ENCODE measurements at regions not wholly inside any gene's neighbourhood (a gene's known extent, or its start where the extent isn't known, plus 50 kb on each side); places are given as distances from the start of the nearest gene placed in this dataset.
A peak's percentile ranks its signal among the peaks of the same experiment; 100 is the strongest.

DNA sequence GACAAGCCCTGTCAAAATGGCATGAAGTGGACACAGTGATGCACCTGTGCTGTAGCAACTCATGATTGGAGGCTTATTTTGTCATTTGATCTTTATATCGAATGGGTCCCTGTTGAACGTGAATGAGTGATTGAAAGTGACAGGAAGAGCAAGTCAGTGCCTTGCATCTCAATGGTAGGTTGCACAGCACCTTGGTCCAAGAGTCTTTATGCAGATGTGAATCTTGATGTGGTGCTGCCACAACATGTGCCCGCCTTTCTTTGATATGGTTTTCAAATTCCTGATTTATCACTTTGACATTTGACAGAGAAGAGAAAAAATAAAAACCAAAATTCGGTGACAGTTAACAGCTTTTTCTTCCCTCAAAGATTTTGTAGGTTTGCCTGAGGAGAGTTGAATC, 1182.4 kb downstream of the DNAJB9 start:
- no peak overlapping the region for H3K4me3 ChIP-seq (ENCODE audit: low read depth, low read length)
- TF ChIP-seq, protein P1, sequence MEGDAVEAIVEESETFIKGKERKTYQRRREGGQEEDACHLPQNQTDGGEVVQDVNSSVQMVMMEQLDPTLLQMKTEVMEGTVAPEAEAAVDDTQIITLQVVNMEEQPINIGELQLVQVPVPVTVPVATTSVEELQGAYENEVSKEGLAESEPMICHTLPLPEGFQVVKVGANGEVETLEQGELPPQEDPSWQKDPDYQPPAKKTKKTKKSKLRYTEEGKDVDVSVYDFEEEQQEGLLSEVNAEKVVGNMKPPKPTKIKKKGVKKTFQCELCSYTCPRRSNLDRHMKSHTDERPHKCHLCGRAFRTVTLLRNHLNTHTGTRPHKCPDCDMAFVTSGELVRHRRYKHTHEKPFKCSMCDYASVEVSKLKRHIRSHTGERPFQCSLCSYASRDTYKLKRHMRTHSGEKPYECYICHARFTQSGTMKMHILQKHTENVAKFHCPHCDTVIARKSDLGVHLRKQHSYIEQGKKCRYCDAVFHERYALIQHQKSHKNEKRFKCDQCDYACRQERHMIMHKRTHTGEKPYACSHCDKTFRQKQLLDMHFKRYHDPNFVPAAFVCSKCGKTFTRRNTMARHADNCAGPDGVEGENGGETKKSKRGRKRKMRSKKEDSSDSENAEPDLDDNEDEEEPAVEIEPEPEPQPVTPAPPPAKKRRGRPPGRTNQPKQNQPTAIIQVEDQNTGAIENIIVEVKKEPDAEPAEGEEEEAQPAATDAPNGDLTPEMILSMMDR (conservative IDR thresholded peaks at IDR 0.05; ENCODE audit: low read depth, low read length) = no peak
- DNase-seq (ENCODE audit: low read depth) = no peak

DNA sequence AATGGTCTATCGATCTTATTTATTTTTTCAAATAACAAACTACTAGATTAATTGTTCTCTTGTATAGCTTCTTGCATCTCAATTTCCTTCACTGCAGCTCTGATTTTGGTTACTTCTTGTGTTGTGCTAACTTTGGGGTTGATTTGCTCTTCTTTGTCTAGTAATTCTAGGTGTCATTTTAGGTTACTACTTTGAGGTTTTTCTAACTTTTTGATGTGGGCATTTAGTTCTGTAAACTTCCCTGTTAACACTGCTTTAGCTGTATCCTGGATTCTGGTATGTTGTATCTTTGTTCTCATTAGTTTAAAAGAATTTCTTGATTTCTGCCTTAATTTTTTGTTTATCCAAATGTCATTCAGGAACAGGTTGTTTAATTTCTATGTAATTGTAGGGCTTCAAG, 1188.0 kb downstream of the DNAJB9 start:
- H3K4me3 ChIP-seq (ENCODE audit: low read depth, low read length) = no peak overlapping the region
- DNase-seq (ENCODE audit: low read depth) = no peak

DNA sequence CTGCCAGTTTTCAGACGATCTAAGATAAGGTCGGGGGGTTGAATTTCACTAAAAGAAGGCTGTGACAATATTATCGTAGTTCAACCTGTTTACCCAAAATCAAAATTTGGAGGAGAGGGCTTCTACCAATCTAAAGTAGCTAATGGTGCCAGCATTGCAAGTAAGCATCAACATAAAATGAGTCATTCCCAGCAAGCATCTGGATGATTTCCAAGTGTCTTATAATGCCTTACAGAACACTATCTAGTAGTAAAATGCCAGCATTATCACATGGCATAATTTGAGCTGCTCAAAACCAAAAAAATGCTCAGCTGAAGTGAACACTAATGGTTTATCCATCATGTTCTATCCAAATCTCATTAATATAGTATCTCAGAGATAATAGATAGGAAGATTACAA, 1193.9 kb downstream of the DNAJB9 start:
- TF ChIP-seq, protein P1 (conservative IDR thresholded peaks at IDR 0.05; ENCODE audit: low read depth, low read length) = no peak
- DNase-seq (ENCODE audit: low read depth) = peak; percentile 6
- no peak overlapping the region for H3K4me3 ChIP-seq (ENCODE audit: low read depth, low read length)

More for the DNA sequence above, 1188.0 kb downstream of the DNAJB9 start:
- TF ChIP-seq, protein P1 (conservative IDR thresholded peaks at IDR 0.05; ENCODE audit: low read depth, low read length) = no peak

DNA sequence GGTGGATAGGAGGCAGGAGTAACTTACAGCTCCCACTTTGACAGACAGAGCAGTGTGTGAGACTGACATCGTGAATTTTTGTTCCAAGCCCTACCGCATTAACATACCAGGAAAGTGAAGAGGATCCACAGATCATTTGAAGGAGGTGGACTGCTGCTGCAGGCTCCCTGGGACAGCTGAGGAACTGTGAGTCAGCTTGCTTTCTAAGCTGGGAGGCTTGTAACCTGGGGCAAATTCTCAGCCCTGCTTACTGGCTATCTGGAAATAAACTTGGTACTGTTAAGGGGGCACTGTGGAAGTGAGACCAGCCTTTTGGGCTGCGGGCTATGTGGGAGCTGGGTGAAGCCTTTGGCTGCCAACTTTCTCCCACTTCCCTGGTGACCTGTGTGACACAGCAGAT, 1202.5 kb downstream of the DNAJB9 start:
- TF ChIP-seq, protein P1 (conservative IDR thresholded peaks at IDR 0.05; ENCODE audit: low read depth, low read length) = no peak
- no peak overlapping the region for H3K4me3 ChIP-seq (ENCODE audit: low read depth, low read length)
- DNase-seq (ENCODE audit: low read depth) = no peak

DNA sequence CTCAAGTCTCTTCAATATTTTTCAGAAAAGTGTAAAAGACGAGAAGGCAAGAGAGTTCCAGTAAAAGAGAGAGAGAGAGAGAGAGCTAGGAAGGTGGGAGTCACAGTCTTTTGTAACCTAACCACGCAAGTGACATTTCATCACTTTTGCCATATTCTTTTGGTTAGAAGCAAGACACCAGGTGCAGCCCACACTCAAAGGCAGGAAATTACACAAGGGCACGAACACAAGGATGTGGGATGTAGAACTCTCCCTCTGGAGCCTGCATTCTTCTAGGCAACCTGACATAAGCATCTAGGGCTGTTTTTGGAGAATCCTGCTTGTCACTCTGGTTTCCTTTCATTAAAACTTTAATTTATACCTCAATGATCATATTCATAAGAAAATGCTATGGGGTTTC, 1213.1 kb downstream of the DNAJB9 start:
- no peak overlapping the region for H3K4me3 ChIP-seq (ENCODE audit: low read depth, low read length)
- TF ChIP-seq, protein P1 (conservative IDR thresholded peaks at IDR 0.05; ENCODE audit: low read depth, low read length) = no peak
- DNase-seq (ENCODE audit: low read depth) = no peak

DNA sequence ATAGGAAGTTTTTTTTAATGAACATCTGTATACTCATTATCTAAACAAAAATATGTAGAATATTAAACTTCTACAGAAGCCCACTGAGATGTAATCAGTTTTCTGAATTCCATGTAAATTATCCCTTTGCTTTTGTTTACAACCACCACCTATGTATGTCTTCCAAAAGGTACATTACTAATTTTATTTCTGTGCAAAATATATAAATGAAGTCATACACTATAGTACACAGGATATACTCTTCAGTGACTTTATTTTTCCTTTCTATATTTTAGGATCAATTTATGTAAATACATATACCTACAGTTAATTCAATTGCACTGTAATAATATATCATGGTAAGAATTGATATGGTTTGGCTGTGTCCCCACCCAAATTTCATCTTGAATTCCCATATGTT, 1236.9 kb downstream of the DNAJB9 start:
- H3K4me3 ChIP-seq (ENCODE audit: low read depth, low read length) = no peak overlapping the region
- DNase-seq (ENCODE audit: low read depth) = no peak
- TF ChIP-seq, protein P1 (conservative IDR thresholded peaks at IDR 0.05; ENCODE audit: low read depth, low read length) = no peak

DNA sequence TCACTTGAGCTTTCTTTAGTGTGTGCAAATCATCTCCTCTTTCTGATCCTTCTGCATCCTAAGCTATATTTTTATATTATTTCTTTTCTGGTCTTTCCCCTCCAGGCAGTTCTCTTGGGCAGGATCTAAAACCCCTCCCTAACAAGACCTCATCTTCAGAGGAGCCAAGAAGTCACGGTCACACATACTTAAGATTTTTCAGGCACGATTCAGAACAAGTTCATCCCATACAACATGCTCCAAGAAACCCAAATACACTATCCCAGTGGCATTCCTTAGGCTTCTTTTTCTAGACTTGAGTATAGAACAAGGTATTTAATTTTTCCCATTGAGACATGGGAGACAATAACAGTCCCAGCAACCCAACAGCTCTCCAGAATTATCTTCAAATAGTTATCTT, 1251.5 kb downstream of the DNAJB9 start:
- H3K4me3 ChIP-seq (ENCODE audit: low read depth, low read length) = no peak overlapping the region
- TF ChIP-seq, protein P1 (conservative IDR thresholded peaks at IDR 0.05; ENCODE audit: low read depth, low read length) = no peak
- DNase-seq (ENCODE audit: low read depth) = no peak
